ENCODE measurements at regions not wholly inside any gene's neighbourhood (a gene's known extent, or its start where the extent isn't known, plus 50 kb on each side); places are given as distances from the start of the nearest gene placed in this dataset.

- TF ChIP-seq CTCF (IDR thresholded peaks at IDR 0.05) (no peak), POLR2A (IDR thresholded peaks at IDR 0.05) (no peak)
Measured at GRCh38 chr12:17326649-17327048, 720.7 kb upstream of the LMO3 start.
